DOHH2 (cell line): ENCODE measurements at regions not wholly inside any gene's neighbourhood (a gene's known extent, or its start where the extent isn't known, plus 50 kb on each side); places are given as distances from the start of the nearest gene placed in this dataset.

Source experiments
- H3F3A ChIP-seq: fragments of 200-600 bp; sonication (generic), shearing (Covaris generic); 2 replicates; pipeline ENCODE4 v1.6.0; 2016; ENCODE audit warnings: antibody characterized with exemption, mild to moderate bottlenecking; ENCODE audit not compliant: control insufficient read depth, insufficient read depth
- H3K27ac ChIP-seq: fragments of 200-600 bp; sonication (generic); 2 replicates; pipeline ENCODE4 v1.5.1; 2014; ENCODE audit warnings: low read depth, mild to moderate bottlenecking, low read length, moderate library complexity
- H3K27me3 ChIP-seq: fragments of 200-600 bp; sonication (generic); 2 replicates; pipeline ENCODE4 v1.6.1; 2014; ENCODE audit warnings: mild to moderate bottlenecking, low read length, mixed read lengths; ENCODE audit not compliant: control insufficient read depth
- H3K36me3 ChIP-seq: fragments of 200-600 bp; sonication (generic); 2 replicates; pipeline ENCODE4 v1.6.1; 2014; ENCODE audit warnings: mild to moderate bottlenecking, low read length, moderate library complexity, mixed read lengths; ENCODE audit not compliant: control insufficient read depth
- H3K4me1 ChIP-seq: fragments of 200-600 bp; sonication (generic); 2 replicates; pipeline ENCODE4 v1.6.1; 2014; ENCODE audit warnings: mild to moderate bottlenecking, low read length, mixed read lengths; ENCODE audit not compliant: control insufficient read depth
- H3K4me2 ChIP-seq: fragments of 200-600 bp; sonication (generic); 2 replicates; pipeline ENCODE4 v1.6.0; 2014; ENCODE audit warnings: mild to moderate bottlenecking, low read length, moderate library complexity
- H3K4me3 ChIP-seq: fragments of 200-600 bp; sonication (generic); 2 replicates; pipeline ENCODE4 v1.5.1; 2014; ENCODE audit warnings: mild to moderate bottlenecking, low read length, mixed read lengths
- H3K79me2 ChIP-seq: fragments of 200-600 bp; sonication (generic); 2 replicates; pipeline ENCODE4 v1.6.1; 2014; ENCODE audit warnings: mild to moderate bottlenecking, low read length, mixed read lengths; ENCODE audit not compliant: control insufficient read depth
- H3K9me2 ChIP-seq: fragments of 200-600 bp; sonication (generic); replicated peaks from 2 replicates; pipeline ENCODE4 v1.6.1; 2014; ENCODE audit warnings: mild to moderate bottlenecking, low read length, mixed read lengths; ENCODE audit not compliant: control insufficient read depth
- H3K9me3 ChIP-seq: fragments of 200-600 bp; sonication (generic); 2 replicates; pipeline ENCODE4 v1.6.1; 2014; ENCODE audit warnings: antibody characterized with exemption, low read length, mixed read lengths; ENCODE audit not compliant: control insufficient read depth, insufficient read depth
- H4K20me1 ChIP-seq: fragments of 200-600 bp; sonication (generic); 2 replicates; pipeline ENCODE4 v1.6.0; 2014; ENCODE audit warnings: low read depth, mild to moderate bottlenecking, antibody characterized with exemption, low read length, moderate library complexity; ENCODE audit not compliant: control insufficient read depth, insufficient read depth
- EZH2phosphoT487 ChIP-seq: fragments of 200-600 bp; sonication (generic); IDR thresholded peaks from 2 replicates; pipeline ENCODE4 v1.6.1; 2017; ENCODE audit warnings: borderline replicate concordance, mild to moderate bottlenecking, antibody characterized with exemption, low read length, moderate library complexity, mixed read lengths
- TF ChIP-seq, protein P1 (sequence below): fragments of 200-600 bp; sonication (generic); IDR thresholded peaks from one replicate; pipeline ENCODE4 v1.5.1; 2014; ENCODE audit warnings: antibody characterized with exemption, mild to moderate bottlenecking, low read depth, low read length; ENCODE audit not compliant: poor library complexity, severe bottlenecking

DNA sequence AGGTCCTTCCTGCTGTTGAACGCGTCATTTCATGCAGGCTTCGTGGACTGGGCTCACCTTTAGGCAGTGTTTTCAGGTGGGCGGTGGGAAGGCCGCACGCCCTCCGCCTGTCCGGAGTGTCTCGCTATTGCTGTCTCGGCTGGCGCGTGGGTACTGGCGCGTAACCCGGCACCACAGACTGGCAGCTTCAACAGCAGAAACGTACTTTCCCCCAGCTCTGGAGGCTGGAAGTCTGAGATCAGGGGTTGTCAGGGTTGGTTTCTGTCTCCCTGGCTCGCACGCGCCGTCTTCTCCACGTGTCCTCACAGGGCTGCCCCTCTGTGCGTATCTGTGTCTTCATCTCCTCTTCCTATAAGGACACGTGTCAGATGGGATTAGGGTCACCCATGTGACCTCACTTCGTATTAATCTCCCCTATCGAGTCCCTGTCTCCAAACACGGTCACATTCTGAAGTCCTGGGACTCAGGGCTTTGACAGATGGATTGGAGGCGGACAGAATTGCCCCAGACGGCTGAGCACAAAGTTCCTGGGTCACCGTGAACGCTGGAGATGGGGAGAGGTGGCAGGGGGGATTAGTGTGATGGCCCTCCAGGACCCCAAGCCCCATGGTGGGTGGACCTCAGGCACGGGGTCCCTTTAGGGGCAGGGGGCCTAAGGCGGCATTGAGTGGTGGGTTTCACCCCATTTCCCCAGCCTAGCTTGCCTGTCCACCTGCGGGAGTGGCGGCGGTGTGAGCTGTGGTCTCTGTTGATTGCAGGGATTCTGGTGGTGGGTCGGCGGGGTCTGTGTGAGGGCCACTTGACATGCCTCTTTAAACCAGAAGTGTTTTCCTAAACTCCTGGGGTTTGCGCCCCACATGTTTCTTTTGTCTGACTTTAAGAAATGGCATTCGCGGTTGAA is 83.4 kb upstream of the LRPAP1 start:
- H3K27ac ChIP-seq = no peak overlapping the region
- no peaks in the 10 kb centered on the region for H4K20me1 ChIP-seq
- H3K4me2 ChIP-seq = no peak overlapping the region
- no peaks in the 10 kb centered on the region for H3K79me2 ChIP-seq
- no peaks in the 10 kb centered on the region for H3K9me2 ChIP-seq
- H3F3A ChIP-seq = 0 out of 2 replicates have a peak, but pooled peaks cover 4% of the 10 kb centered on the region
- no peaks in the 10 kb centered on the region for H3K27me3 ChIP-seq
- TF ChIP-seq, protein P1, sequence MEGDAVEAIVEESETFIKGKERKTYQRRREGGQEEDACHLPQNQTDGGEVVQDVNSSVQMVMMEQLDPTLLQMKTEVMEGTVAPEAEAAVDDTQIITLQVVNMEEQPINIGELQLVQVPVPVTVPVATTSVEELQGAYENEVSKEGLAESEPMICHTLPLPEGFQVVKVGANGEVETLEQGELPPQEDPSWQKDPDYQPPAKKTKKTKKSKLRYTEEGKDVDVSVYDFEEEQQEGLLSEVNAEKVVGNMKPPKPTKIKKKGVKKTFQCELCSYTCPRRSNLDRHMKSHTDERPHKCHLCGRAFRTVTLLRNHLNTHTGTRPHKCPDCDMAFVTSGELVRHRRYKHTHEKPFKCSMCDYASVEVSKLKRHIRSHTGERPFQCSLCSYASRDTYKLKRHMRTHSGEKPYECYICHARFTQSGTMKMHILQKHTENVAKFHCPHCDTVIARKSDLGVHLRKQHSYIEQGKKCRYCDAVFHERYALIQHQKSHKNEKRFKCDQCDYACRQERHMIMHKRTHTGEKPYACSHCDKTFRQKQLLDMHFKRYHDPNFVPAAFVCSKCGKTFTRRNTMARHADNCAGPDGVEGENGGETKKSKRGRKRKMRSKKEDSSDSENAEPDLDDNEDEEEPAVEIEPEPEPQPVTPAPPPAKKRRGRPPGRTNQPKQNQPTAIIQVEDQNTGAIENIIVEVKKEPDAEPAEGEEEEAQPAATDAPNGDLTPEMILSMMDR = no peak
- TF ChIP-seq EZH2phosphoT487 = no peak
- H3K4me1 ChIP-seq = no peaks in the 10 kb centered on the region
- no peak overlapping the region for H3K4me3 ChIP-seq
- H3K36me3 ChIP-seq = no peaks in the 10 kb centered on the region
- peaks cover 4% of the 10 kb centered on the region; the same call in 1 of the 2 replicates for H3K9me3 ChIP-seq

DNA sequence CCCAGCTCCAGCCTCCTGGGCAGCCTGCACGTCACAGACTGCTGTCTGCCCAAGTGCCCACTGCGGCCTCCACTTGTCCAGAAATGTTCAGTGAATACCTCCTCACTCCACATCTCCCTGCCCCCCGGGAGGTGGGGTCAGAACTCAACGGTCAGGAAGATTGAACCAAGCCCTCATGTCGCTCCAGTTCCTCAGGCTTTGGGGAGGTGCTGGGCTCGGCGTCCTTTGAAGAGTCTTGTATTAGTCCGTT is 82.4 kb upstream of the LRPAP1 start:
- no peak for TF ChIP-seq EZH2phosphoT487
- TF ChIP-seq, protein P1 = no peak
- Histone ChIP-seq H3K27me3 (no peaks in the 10 kb centered on the region), H3K79me2 (no peaks in the 10 kb centered on the region), H3K27ac (no peak overlapping the region), H4K20me1 (no peaks in the 10 kb centered on the region), H3K9me2 (no peaks in the 10 kb centered on the region), H3K9me3 (peaks cover 4% of the 10 kb centered on the region; the same call in 1 of the 2 replicates), H3K4me2 (no peak overlapping the region), H3K4me3 (no peak overlapping the region), H3K36me3 (no peaks in the 10 kb centered on the region), H3F3A (0 out of 2 replicates have a peak, but pooled peaks cover 4% of the 10 kb centered on the region), H3K4me1 (no peaks in the 10 kb centered on the region)

DNA sequence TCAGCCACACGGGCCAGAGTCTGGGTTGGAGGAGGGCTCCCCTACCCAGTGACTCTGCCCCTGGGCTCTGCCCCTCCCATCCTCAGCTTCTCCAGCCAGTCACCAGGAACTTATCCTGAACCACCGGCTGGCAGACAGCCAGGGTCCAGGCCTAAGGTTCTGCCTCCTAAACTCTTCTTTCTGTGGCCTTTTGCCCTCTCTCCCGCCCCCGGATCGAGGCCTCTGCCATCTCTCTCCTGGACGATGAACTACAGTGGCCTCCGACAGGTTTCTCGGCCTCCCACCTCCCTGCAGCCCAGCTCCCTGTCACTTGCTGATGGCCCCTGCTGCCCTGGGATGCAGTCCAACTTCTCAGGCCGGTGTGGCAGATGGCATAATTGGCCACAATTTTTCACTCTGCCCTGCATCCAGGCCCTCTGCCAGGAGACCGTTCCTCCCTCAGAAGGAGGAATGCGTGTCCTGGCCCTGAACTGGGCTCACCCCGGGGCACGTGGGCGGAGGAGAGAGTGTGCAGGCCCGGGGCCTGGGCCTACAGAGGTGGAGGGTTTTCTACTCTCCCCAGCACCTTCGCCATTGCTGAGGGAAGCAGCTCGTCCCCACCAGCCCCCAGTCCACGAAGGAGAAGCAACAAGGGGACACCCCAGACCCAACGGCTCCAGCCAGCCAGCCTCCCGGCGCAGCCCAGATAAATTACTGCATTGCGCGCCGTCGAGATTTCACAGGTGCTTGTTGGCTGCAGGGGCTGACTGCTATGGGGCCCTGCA is 81.9 kb upstream of the LRPAP1 start:
- no peaks in the 10 kb centered on the region for H3K27me3 ChIP-seq
- no peaks in the 10 kb centered on the region for H3K36me3 ChIP-seq
- H3K4me1 ChIP-seq = no peaks in the 10 kb centered on the region
- no peaks in the 10 kb centered on the region for H3K9me2 ChIP-seq
- no peak for TF ChIP-seq EZH2phosphoT487
- TF ChIP-seq, protein P1 = no peak
- H3K27ac ChIP-seq = no peak overlapping the region
- H3K4me3 ChIP-seq = no peak overlapping the region
- H3K4me2 ChIP-seq = no peak overlapping the region
- H3K9me3 ChIP-seq = peaks cover 4% of the 10 kb centered on the region; the same call in 1 of the 2 replicates
- H3K79me2 ChIP-seq = no peaks in the 10 kb centered on the region
- no peaks in the 10 kb centered on the region for H4K20me1 ChIP-seq
- 0 out of 2 replicates have a peak, but pooled peaks cover 4% of the 10 kb centered on the region for H3F3A ChIP-seq
